Neutrophil (primary cell): ENCODE measurements at regions not wholly inside any gene's neighbourhood (a gene's known extent, or its start where the extent isn't known, plus 50 kb on each side); places are given as distances from the start of the nearest gene placed in this dataset.
"Not testable (repeated sequence)": the region's sequence is repeated elsewhere in the genome, so short reads cannot be mapped to it uniquely, and the experiment has no call there.

Source experiments
- H3K27ac ChIP-seq: fragments of 200-600 bp; sonication (generic); 2 replicates; pipeline ENCODE4 v1.5.1; 2016; ENCODE audit warnings: mild to moderate bottlenecking, moderate library complexity
- H3K27me3 ChIP-seq: fragments of 200-600 bp; sonication (generic); 2 replicates; pipeline ENCODE4 v1.6.0; 2016; ENCODE audit warnings: mild to moderate bottlenecking
- H3K36me3 ChIP-seq: fragments of 200-600 bp; sonication (generic); 2 replicates; pipeline ENCODE4 v1.5.1; 2017
- H3K4me1 ChIP-seq, 2 experiments: fragments of 200-600 bp in 1 of 2; sonication (generic) in 1 of 2; 1 replicate in 1 of 2; 2 replicates in 1 of 2; pipeline versions ENCODE4 v1.5.1 to v1.6.1; 2013 to 2016; ENCODE audit warnings: low read depth in 1 of 2, low read length in 1 of 2, mild to moderate bottlenecking in 1 of 2, moderate library complexity in 1 of 2; ENCODE audit not compliant: control insufficient read depth in 1 of 2, insufficient read depth in 1 of 2
- H3K4me3 ChIP-seq, 2 experiments: fragments of 200-600 bp in 1 of 2; sonication (generic) in 1 of 2; 1 replicate in 1 of 2; 2 replicates in 1 of 2; pipeline ENCODE4 v1.5.1; 2013 to 2016; ENCODE audit warnings: low read depth in 1 of 2, low read length in 1 of 2, mild to moderate bottlenecking in 1 of 2, moderate library complexity in 1 of 2
- H3K9me3 ChIP-seq: fragments of 200-600 bp; sonication (generic); 2 replicates; pipeline ENCODE4 v1.5.1; 2016
- TF ChIP-seq, protein P1 (sequence below): fragments of 200-600 bp; sonication (generic); IDR thresholded peaks from 2 replicates; pipeline ENCODE4 v1.5.1; 2016; ENCODE audit warnings: antibody characterized with exemption

DNA sequence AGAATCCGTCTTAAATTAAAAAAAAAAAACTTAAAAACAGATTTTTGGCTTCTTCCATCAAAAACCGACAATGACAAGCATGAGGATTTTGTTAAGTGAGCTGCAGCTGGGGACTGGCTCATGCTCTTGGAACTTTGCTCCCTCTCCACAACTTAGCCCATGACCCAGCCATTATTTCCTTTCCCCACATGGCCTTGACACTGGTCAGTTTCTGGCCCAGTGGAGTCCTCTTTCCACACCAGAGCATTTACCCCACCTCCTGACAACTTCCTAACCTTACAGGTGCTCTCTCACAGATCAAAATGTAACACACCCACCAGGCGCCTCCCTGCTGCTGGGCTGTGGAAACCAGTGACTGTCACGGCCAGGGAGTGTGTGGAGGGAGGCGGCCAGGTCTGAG, 62.7 kb upstream of the ZNF267 start:
- no peak overlapping the region for H3K27ac ChIP-seq
- H3K4me3 ChIP-seq, result no peak overlapping the region
- H3K4me1 ChIP-seq, result no peaks in the 10 kb centered on the region
- no peaks in the 10 kb centered on the region for H3K36me3 ChIP-seq
- no peaks in the 10 kb centered on the region for H3K27me3 ChIP-seq
- no peaks in the 10 kb centered on the region for H3K9me3 ChIP-seq
- TF ChIP-seq, protein P1, sequence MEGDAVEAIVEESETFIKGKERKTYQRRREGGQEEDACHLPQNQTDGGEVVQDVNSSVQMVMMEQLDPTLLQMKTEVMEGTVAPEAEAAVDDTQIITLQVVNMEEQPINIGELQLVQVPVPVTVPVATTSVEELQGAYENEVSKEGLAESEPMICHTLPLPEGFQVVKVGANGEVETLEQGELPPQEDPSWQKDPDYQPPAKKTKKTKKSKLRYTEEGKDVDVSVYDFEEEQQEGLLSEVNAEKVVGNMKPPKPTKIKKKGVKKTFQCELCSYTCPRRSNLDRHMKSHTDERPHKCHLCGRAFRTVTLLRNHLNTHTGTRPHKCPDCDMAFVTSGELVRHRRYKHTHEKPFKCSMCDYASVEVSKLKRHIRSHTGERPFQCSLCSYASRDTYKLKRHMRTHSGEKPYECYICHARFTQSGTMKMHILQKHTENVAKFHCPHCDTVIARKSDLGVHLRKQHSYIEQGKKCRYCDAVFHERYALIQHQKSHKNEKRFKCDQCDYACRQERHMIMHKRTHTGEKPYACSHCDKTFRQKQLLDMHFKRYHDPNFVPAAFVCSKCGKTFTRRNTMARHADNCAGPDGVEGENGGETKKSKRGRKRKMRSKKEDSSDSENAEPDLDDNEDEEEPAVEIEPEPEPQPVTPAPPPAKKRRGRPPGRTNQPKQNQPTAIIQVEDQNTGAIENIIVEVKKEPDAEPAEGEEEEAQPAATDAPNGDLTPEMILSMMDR, result no peak

DNA sequence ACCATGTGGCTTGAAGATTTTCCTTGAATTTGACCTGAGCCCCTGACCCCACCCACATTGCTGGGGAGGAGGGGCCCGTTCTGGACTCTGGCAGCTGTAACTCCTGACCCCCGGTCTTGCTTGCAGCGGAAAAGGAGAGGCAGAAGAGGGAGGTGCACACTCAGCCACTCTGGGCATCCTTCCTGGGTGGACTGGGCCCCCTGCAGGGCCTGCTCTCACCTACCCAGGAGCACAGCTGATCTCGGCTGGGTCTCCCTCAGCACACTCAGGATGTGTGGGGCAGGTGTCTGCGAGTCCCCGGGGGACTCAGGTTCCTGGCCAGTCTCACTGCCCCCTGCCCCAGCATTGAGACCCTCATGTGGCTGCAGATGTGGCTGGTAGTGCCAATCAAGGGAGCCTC, 57.5 kb upstream of the ZNF267 start:
- not testable (repeated sequence) for H3K27ac ChIP-seq, H3K36me3 ChIP-seq, H3K4me1 ChIP-seq, H3K9me3 ChIP-seq, H3K4me3 ChIP-seq
- H3K27me3 ChIP-seq, result peaks cover 21% of the 10 kb centered on the region

DNA sequence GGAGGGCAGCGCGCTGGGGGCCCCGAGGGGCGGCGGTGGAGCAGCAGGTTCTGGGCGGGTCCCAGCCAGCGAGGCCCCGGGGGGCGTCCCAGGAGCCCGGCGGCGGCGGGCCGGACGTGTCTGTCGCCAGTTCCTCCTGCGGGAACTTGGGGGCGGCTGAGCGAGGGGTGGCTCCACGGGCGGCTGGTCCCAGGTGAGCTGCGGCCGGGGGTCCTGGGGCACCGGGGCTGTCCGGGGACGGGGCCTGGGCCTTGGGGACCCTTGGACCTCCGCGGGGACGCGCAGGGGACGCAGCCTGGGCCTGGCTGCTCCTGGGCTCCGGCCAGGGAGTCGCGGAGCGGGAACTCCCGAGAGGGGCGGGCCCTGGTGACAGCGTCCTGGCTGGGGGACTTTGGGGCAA, 54.2 kb upstream of the ZNF267 start:
- Histone ChIP-seq H3K27ac (no peak overlapping the region), H3K36me3 (no peaks in the 10 kb centered on the region), H3K4me1 (no peaks in the 10 kb centered on the region), H3K9me3 (peaks cover 10% of the 10 kb centered on the region), H3K4me3 (no peak overlapping the region), H3K27me3 (peaks cover 21% of the 10 kb centered on the region)
- TF ChIP-seq, protein P1, result no peak

DNA sequence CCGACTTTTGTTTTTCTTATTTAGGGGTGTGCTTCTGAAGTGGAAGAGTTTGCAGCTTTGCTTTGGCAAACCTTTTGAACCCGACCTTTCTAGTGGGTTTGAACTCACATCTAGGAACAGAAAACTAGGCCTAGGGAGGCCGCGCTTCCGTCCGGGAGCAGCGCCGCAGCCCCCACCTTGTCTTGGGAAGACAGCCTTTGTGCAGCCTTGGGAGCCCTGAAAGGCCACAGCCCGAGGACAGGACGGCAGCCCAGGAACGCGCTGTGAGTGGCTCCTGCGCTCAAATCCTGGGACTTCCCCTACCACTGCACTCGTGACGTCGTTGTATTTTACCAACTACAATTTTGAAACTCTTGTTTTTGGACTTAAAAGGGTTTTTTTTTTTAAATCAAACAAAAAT, 53.7 kb upstream of the ZNF267 start:
- Histone ChIP-seq H3K27ac (no peak overlapping the region), H3K36me3 (no peaks in the 10 kb centered on the region), H3K4me1 (no peaks in the 10 kb centered on the region), H3K27me3 (peaks cover 21% of the 10 kb centered on the region), H3K9me3 (peaks cover 10% of the 10 kb centered on the region), H3K4me3 (no peak overlapping the region)
- TF ChIP-seq, protein P1, result no peak
